HepG2 (cell line): ENCODE measurements at regions not wholly inside any gene's neighbourhood (a gene's known extent, or its start where the extent isn't known, plus 50 kb on each side); places are given as distances from the start of the nearest gene placed in this dataset.

Source experiments
- ATAC-seq: fragments of 200-7000 bp; cut with Tn5 transposase; 3 replicates; pipeline ENCODE4 v1.9.1; 2020; ENCODE audit warnings: mild to moderate bottlenecking, moderate library complexity
- BruUV-seq: library from RNA; stranded (reverse); fragments of 400-500 nt; replicated peaks from 2 replicates; lab custom pipeline; 2021; lab: Mats Ljungman, UMichigan
- CTCF ChIA-PET: fragments of 300-600 bp; formaldehyde crosslinking; extraction: SDS; loops from one replicate; lab custom pipeline; 2021; ENCODE audit warnings: low total read pairs, inconsistent platforms, low intra/inter-chr PET ratio; lab: Yijun Ruan, JAX
- POLR2A ChIA-PET: fragments of 350-600 bp; sonication (Branson Sonifier 250); formaldehyde crosslinking; loops from one replicate; lab custom pipeline; 2020; ENCODE audit warnings: antibody characterized with exemption, inconsistent platforms; lab: Yijun Ruan, JAX
- DNase-seq: peaks from one replicate; pipeline ENCODE4 v3.0.0-alpha.2; 2015; ENCODE audit warnings: low spot score
- FAIRE-seq: peaks from 3 replicates; lab custom pipeline; 2011; peaks lifted over from hg19 to GRCh38; lab: Jason Lieb, UNC
- H2AFZ ChIP-seq: one replicate; pipeline ENCODE4 v1.6.1; 2011; ENCODE audit warnings: low read length, inconsistent platforms
- H3K27ac ChIP-seq: fragments of 300-600 bp; 3 replicates; pipeline ENCODE4 v1.8.0; 2011; ENCODE audit warnings: mixed run types, mild to moderate bottlenecking, mixed read lengths, low read length, inconsistent platforms; ENCODE audit not compliant: insufficient read depth; ENCODE audit errors: extremely low read length
- H3K27me3 ChIP-seq, 2 experiments: fragments of 200-600 bp in 1 of 2; 2 replicates in 1 of 2; 3 replicates in 1 of 2; pipeline versions ENCODE4 v1.6.0 to v1.8.0; 2011; ENCODE audit warnings: low read length in 2 of 2, mild to moderate bottlenecking in 2 of 2, moderate library complexity in 2 of 2, inconsistent platforms in 1 of 2; ENCODE audit not compliant: insufficient read depth in 2 of 2, control insufficient read depth in 1 of 2
- H3K36me3 ChIP-seq, 2 experiments: fragments of 200-600 bp in 1 of 2; replicated peaks in 1 of 2; 2 replicates in 1 of 2; 3 replicates in 1 of 2; pipeline versions ENCODE4 v1.5.1 to v1.8.0; 2011; ENCODE audit warnings: low read length in 2 of 2, inconsistent platforms in 1 of 2; ENCODE audit not compliant: insufficient read depth in 2 of 2, control insufficient read depth in 1 of 2
- H3K4me1 ChIP-seq: 2 replicates; pipeline ENCODE4 v1.5.1; 2012; ENCODE audit warnings: low read length, inconsistent platforms; ENCODE audit not compliant: insufficient read depth
- H3K4me2 ChIP-seq: 2 replicates; pipeline ENCODE4 v1.6.0; 2011; ENCODE audit warnings: low read depth, low read length, inconsistent platforms
- H3K4me3 ChIP-seq, 3 experiments: fragments of 200-600 bp in 1 of 3; sonication (generic), shearing (Covaris generic) in 1 of 3; replicated peaks in 1 of 3; 2 replicates each; pipeline ENCODE4 v1.5.1; 2011 to 2016; ENCODE audit warnings: low read length in 3 of 3, inconsistent platforms in 2 of 3, low read depth in 2 of 3, mild to moderate bottlenecking in 2 of 3, control low read depth in 1 of 3, mixed read lengths in 1 of 3; ENCODE audit not compliant: insufficient read depth in 1 of 3
- H3K79me2 ChIP-seq: one replicate; pipeline ENCODE4 v1.6.1; 2011; ENCODE audit warnings: low read length, inconsistent platforms; ENCODE audit not compliant: insufficient read depth
- H3K9ac ChIP-seq: 2 replicates; pipeline ENCODE4 v1.6.0; 2011; ENCODE audit warnings: mild to moderate bottlenecking, low read depth, low read length, inconsistent platforms; ENCODE audit not compliant: insufficient read depth
- H3K9me3 ChIP-seq: 2 replicates; pipeline ENCODE4 v1.5.1; 2012; ENCODE audit warnings: mild to moderate bottlenecking, low read length
- H4K20me1 ChIP-seq: 2 replicates; pipeline ENCODE4 v1.6.0; 2011; ENCODE audit warnings: inconsistent platforms, mild to moderate bottlenecking, low read length, moderate library complexity; ENCODE audit not compliant: insufficient read depth
- DNMT3B ChIP-seq: conservative IDR thresholded peaks from 2 replicates; pipeline ENCODE4 v1.6.1; 2016; ENCODE audit warnings: missing biosample characterization, control low read depth
- KDM2A ChIP-seq: sonication (generic); formaldehyde crosslinking; IDR thresholded peaks from 2 replicates; pipeline ENCODE4 v1.4.0; 2020; ENCODE audit warnings: low read depth, missing genetic modification reagents, borderline replicate concordance
- SCMH1 ChIP-seq: sonication (generic); formaldehyde crosslinking; IDR thresholded peaks from 2 replicates; pipeline ENCODE4 v1.9.0; 2021; ENCODE audit warnings: missing genetic modification reagents, mild to moderate bottlenecking, borderline replicate concordance
- SP1 ChIP-seq, 2 experiments: fragments of 450-650 bp in 1 of 2; sonication (generic) in 1 of 2; formaldehyde crosslinking in 1 of 2; IDR thresholded peaks; 2 replicates each; pipeline versions ENCODE4 v1.4.0 to v1.6.1; 2016 to 2020; ENCODE audit warnings: missing genetic modification reagents in 1 of 2
- SRY ChIP-seq: sonication (generic); formaldehyde crosslinking; IDR thresholded peaks from 2 replicates; pipeline ENCODE4 v1.8.0; 2022; ENCODE audit warnings: mild to moderate bottlenecking, missing genetic modification reagents
- TBX3 ChIP-seq: fragments of 450-650 bp; IDR thresholded peaks from 2 replicates; pipeline ENCODE4 v1.6.1; 2017; ENCODE audit warnings: antibody characterized with exemption, mild to moderate bottlenecking, inconsistent platforms, borderline replicate concordance
- TOPORS ChIP-seq: sonication (generic); formaldehyde crosslinking; IDR thresholded peaks from 2 replicates; pipeline ENCODE4 v1.8.0; 2023; ENCODE audit warnings: mild to moderate bottlenecking, missing genetic modification reagents
- ZNF136 ChIP-seq: sonication (generic); formaldehyde crosslinking; IDR thresholded peaks from 2 replicates; pipeline ENCODE4 v1.8.1; 2022; ENCODE audit warnings: low read depth, mild to moderate bottlenecking, moderate library complexity, missing genetic modification reagents
- ZNF652 ChIP-seq: IDR thresholded peaks from 2 replicates; pipeline ENCODE4 v1.6.1; 2016; ENCODE audit warnings: low read depth, borderline replicate concordance
- ZNF816 ChIP-seq: sonication (generic); formaldehyde crosslinking; IDR thresholded peaks from 2 replicates; pipeline ENCODE4 v1.8.0; 2022; ENCODE audit warnings: missing genetic modification reagents, mild to moderate bottlenecking, borderline replicate concordance
- WGBS: methylation state at CpG from one replicate; pipeline ENCODE4 v1.1.6; 2017; ENCODE audit warnings: low lambda C conversion rate; 5-methylcytosine and 5-hydroxymethylcytosine counted together
- in situ Hi-C: cut with HindIII; loops from 2 replicates; pipeline ENCODE4 v1.10.0; 2017; ENCODE audit warnings: low pct_unique_long_range_greater_than_20kb; ENCODE audit not compliant: extremely low pct_ligation_motif_present
- intact Hi-C: fragments of 100-400 bp; cut with micrococcal nuclease; formaldehyde crosslinking; loops from one replicate; pipeline ENCODE4 v1.10.0; 2022; ENCODE audit not compliant: unreplicated experiment
- TF ChIP-seq, protein P1 (sequence below): sonication (generic); formaldehyde crosslinking; IDR thresholded peaks from 2 replicates; pipeline ENCODE4 v1.8.1; 2023; ENCODE audit warnings: mild to moderate bottlenecking, inconsistent platforms, moderate library complexity, missing genetic modification reagents, borderline replicate concordance
- TF ChIP-seq, protein P2 (sequence below): sonication (generic); formaldehyde crosslinking; IDR thresholded peaks from 2 replicates; pipeline ENCODE4 v1.4.0; 2020; ENCODE audit warnings: mild to moderate bottlenecking, low read depth, missing genetic modification reagents

DNA sequence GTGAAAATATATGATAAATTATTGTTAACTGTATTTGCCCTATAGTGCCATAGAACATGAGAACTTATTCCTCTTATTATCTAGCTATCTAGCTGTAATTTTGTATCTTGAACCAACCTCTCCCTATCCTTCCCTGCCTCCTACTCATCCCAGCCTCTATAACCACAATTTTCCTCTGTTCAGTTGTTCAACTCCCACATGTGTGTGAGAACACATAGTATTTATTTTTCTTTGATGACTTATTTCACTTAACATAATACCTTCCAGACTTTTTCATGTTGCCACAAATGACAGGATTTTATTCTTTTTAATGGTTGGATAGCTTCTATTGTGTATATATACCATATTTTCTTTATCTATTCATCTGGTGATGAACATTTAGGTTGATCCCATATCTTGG, 85.4 kb upstream of the SUCLG2 start:
- no TSS peak for BruUV-seq
- no peaks in the 10 kb centered on the region for H4K20me1 ChIP-seq
- H3K36me3 ChIP-seq = no peaks in the 10 kb centered on the region
- intact Hi-C loops (no loop called here), in situ Hi-C loops (no loop called here)
- no peak overlapping the region for H3K9ac ChIP-seq
- H3K4me1 ChIP-seq = no peaks in the 10 kb centered on the region
- H3K27me3 ChIP-seq = no peaks in the 10 kb centered on the region
- CTCF ChIA-PET = no interaction called here
- H3K4me3 ChIP-seq = no peak overlapping the region
- no peaks in the 10 kb centered on the region for H3K79me2 ChIP-seq
- ATAC-seq (no peak), DNase-seq (no peak)
- TF ChIP-seq ZNF136 (CRISPR knock-in tag) (no peak), SCMH1 (CRISPR knock-in tag) (no peak)
- TF ChIP-seq, all 625 proteins: peak for 0
- FAIRE-seq = no peak
- H3K9me3 ChIP-seq = no peaks in the 10 kb centered on the region
- no peak overlapping the region for H2AFZ ChIP-seq
- no peak overlapping the region for H3K4me2 ChIP-seq
- H3K27ac ChIP-seq = no peak overlapping the region
- POLR2A ChIA-PET = no interaction called here

DNA sequence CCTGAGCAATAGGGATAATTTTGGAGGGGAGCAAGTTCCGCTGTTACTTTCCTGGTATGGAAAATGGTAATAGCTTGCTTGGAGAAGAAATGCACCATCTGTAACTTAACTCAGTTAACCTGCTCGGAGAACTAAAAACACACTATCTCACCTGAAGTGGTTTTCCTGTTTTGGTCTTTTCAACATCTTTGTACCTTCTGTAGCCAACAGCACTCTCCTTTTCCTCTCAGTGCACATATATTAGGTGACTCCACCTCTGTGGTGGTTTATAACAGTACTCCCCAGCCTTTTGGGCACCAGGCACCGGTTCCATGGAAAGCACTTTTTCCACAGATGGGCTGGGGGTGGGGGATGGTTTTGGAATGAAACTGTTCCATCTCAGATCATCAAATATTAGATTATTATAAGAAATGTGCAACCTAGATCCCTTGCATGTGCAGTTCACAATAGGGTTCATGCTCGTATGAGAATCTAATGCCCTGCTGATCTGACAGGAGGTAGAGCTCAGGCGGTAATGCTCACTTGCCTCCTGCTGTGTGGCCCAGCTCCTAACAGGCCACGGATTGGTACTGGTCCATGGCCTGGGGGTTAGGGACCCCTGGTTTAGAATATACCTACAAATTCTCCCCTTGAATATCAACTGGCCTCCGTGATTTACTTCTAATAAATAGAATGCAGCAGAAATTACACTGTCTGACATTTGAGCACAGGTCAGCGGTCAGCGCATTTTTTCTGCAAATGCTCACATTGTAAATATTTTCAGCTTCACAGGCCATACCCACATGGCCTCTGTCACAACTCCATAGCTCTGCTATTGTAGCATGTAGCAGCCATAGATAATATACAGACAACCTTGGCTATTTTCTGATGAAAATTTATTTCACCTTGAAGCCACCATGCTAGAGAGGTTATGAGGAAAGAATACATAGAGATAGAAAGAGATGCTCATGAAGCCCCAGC, 83.8 kb upstream of the SUCLG2 start:
- Histone ChIP-seq H3K4me2 (no peak overlapping the region), H3K36me3 (no peaks in the 10 kb centered on the region; a peak in 1 of 5 replicates), H4K20me1 (no peaks in the 10 kb centered on the region), H2AFZ (no peak overlapping the region), H3K4me1 (no peaks in the 10 kb centered on the region)
- ChIA-PET POLR2A (no interaction called here), CTCF (no interaction called here)
- in situ Hi-C loops = no loop called here
- no peak for TF ChIP-seq ZNF816 (CRISPR knock-in tag)
- TF ChIP-seq SRY (CRISPR knock-in tag) = no peak
- TF ChIP-seq, protein P1, sequence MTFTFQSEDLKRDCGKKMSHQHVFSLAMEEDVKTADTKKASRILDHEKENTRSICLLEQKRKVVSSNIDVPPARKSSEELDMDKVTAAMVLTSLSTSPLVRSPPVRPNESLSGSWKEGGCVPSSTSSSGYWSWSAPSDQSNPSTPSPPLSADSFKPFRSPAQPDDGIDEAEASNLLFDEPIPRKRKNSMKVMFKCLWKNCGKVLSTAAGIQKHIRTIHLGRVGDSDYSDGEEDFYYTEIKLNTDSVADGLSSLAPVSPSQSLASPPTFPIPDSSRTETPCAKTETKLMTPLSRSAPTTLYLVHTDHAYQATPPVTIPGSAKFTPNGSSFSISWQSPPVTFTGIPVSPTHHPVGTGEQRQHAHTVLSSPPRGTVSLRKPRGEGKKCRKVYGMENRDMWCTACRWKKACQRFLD = no peak
- TF ChIP-seq TOPORS (CRISPR knock-in tag) = no peak
- no peak for TF ChIP-seq TBX3
- no peak for TF ChIP-seq ZNF652 (CRISPR knock-in tag)
- TF ChIP-seq, protein P2, sequence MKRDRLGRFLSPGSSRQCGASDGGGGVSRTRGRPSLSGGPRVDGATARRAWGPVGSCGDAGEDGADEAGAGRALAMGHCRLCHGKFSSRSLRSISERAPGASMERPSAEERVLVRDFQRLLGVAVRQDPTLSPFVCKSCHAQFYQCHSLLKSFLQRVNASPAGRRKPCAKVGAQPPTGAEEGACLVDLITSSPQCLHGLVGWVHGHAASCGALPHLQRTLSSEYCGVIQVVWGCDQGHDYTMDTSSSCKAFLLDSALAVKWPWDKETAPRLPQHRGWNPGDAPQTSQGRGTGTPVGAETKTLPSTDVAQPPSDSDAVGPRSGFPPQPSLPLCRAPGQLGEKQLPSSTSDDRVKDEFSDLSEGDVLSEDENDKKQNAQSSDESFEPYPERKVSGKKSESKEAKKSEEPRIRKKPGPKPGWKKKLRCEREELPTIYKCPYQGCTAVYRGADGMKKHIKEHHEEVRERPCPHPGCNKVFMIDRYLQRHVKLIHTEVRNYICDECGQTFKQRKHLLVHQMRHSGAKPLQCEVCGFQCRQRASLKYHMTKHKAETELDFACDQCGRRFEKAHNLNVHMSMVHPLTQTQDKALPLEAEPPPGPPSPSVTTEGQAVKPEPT (CRISPR knock-in tag) = no peak
- no peak for TF ChIP-seq DNMT3B (CRISPR knock-in tag)
- no peak for TF ChIP-seq SP1 (IDR thresholded peaks at IDR 0.05)
- TF ChIP-seq SP1 (CRISPR knock-in tag; IDR thresholded peaks at IDR 0.05) = no peak
- no peak for TF ChIP-seq KDM2A (CRISPR knock-in tag)
- TF ChIP-seq, all 625 proteins: peak for 0
- intact Hi-C loops = no loop called here
- BruUV-seq = no TSS peak
- H3K9me3 ChIP-seq = no peaks in the 10 kb centered on the region
- no peak overlapping the region for H3K4me3 ChIP-seq
- DNase-seq = no peak
- no peak for FAIRE-seq
- ATAC-seq = no peak
- no peaks in the 10 kb centered on the region for H3K27me3 ChIP-seq
- no peaks in the 10 kb centered on the region for H3K79me2 ChIP-seq
- no peak overlapping the region for H3K9ac ChIP-seq
- H3K27ac ChIP-seq = no peak overlapping the region
- WGBS = 98% methylated on average over 9 of the region's 9 CpGs
